ENCODE measurements at regions not wholly inside any gene's neighbourhood (a gene's known extent, or its start where the extent isn't known, plus 50 kb on each side); places are given as distances from the start of the nearest gene placed in this dataset.

GRCh38 chr13:33637978-33638743 is 179.8 kb upstream of the RFC3 start:
- no peak for DNase-seq (ENCODE audit: low spot score)
- Mint-ChIP-seq H3K36me3 (no peaks in the 10 kb centered on the region), H3K27ac (no peak overlapping the region), H3K4me1 (ENCODE audit: low read depth in 2 of 2) (peaks cover 0 to 5% of the 10 kb centered on the region in 2 donors), H3K27me3 (peaks cover 4 to 6% of the 10 kb centered on the region in 2 donors), H3K9me3 (peaks cover 3% of the 10 kb centered on the region), H3K4me3 (no peak overlapping the region)
- no peak for ATAC-seq

GRCh38 chr13:33639158-33639557 is 178.8 kb upstream of the RFC3 start:
- peaks cover 4 to 6% of the 10 kb centered on the region in 2 donors for H3K27me3 Mint-ChIP-seq
- DNase-seq (ENCODE audit: low spot score) = no peak
- H3K4me3 Mint-ChIP-seq = no peak overlapping the region

GRCh38 chr13:33639626-33640080 is 178.3 kb upstream of the RFC3 start:
- DNase-seq (ENCODE audit: low spot score) (no peak), ATAC-seq (peak in 1 of 2 donors; percentile 57)
- Mint-ChIP-seq H3K27me3 (peaks cover 4 to 6% of the 10 kb centered on the region in 2 donors), H3K4me3 (no peak overlapping the region), H3K27ac (peak overlapping the region in 1 of 2 donors; percentile 10), H3K36me3 (no peaks in the 10 kb centered on the region), H3K9me3 (peaks cover 3% of the 10 kb centered on the region), H3K4me1 (ENCODE audit: low read depth in 2 of 2) (peaks cover 0 to 5% of the 10 kb centered on the region in 2 donors)

More at GRCh38 chr13:33639158-33639557, 178.8 kb upstream of the RFC3 start:
- H3K4me1 Mint-ChIP-seq (ENCODE audit: low read depth in 2 of 2) = peaks cover 0 to 5% of the 10 kb centered on the region in 2 donors
- peaks cover 3% of the 10 kb centered on the region for H3K9me3 Mint-ChIP-seq
- no peak for ATAC-seq
- no peak overlapping the region for H3K27ac Mint-ChIP-seq
- no peaks in the 10 kb centered on the region for H3K36me3 Mint-ChIP-seq

GRCh38 chr13:33640832-33641231 is 177.1 kb upstream of the RFC3 start:
- Mint-ChIP-seq H3K27me3 (peaks cover 4 to 6% of the 10 kb centered on the region in 2 donors), H3K36me3 (no peaks in the 10 kb centered on the region), H3K27ac (no peak overlapping the region), H3K4me3 (no peak overlapping the region), H3K9me3 (peaks cover 3% of the 10 kb centered on the region), H3K4me1 (ENCODE audit: low read depth in 2 of 2) (peaks cover 0 to 5% of the 10 kb centered on the region in 2 donors)
- DNase-seq (ENCODE audit: low spot score) (no peak), ATAC-seq (no peak)

GRCh38 chr13:33642374-33643065 is 175.4 kb upstream of the RFC3 start:
- Mint-ChIP-seq H3K4me3 (no peak overlapping the region), H3K27ac (no peak overlapping the region), H3K9me3 (peaks cover 3% of the 10 kb centered on the region), H3K36me3 (no peaks in the 10 kb centered on the region), H3K27me3 (peaks cover 6 to 7% of the 10 kb centered on the region in 2 donors), H3K4me1 (ENCODE audit: low read depth in 2 of 2) (peaks cover 0 to 5% of the 10 kb centered on the region in 2 donors)
- DNase-seq (ENCODE audit: low spot score) (no peak), ATAC-seq (no peak)

GRCh38 chr13:33644581-33645543 is 173.1 kb upstream of the RFC3 start:
- DNase-seq (ENCODE audit: low spot score) (no peak), ATAC-seq (peak; percentile 6)
- peaks cover 6 to 7% of the 10 kb centered on the region in 2 donors for H3K27me3 Mint-ChIP-seq
- peaks cover 6% of the 10 kb centered on the region for H3K9me3 Mint-ChIP-seq
- H3K4me1 Mint-ChIP-seq (ENCODE audit: low read depth in 2 of 2) = peaks cover 0 to 5% of the 10 kb centered on the region in 2 donors
- H3K4me3 Mint-ChIP-seq = no peak overlapping the region
- H3K36me3 Mint-ChIP-seq = no peaks in the 10 kb centered on the region
- no peak overlapping the region for H3K27ac Mint-ChIP-seq

- Mint-ChIP-seq H3K4me1 (ENCODE audit: low read depth in 2 of 2) (no peaks in the 10 kb centered on the region), H3K36me3 (no peaks in the 10 kb centered on the region), H3K27me3 (peaks cover 3 to 6% of the 10 kb centered on the region in 2 donors), H3K27ac (no peak overlapping the region), H3K4me3 (no peak overlapping the region), H3K9me3 (peaks cover 6% of the 10 kb centered on the region)
- DNase-seq (ENCODE audit: low spot score) (no peak), ATAC-seq (no peak)
Measured at GRCh38 chr13:33645591-33646554, 172.1 kb upstream of the RFC3 start.

- H3K36me3 Mint-ChIP-seq = no peaks in the 10 kb centered on the region
Measured at GRCh38 chr13:33649212-33649878, 168.6 kb upstream of the RFC3 start.

GRCh38 chr13:33651766-33652165 is 166.2 kb upstream of the RFC3 start:
- DNase-seq (ENCODE audit: low spot score) (no peak), ATAC-seq (no peak)
- Mint-ChIP-seq H3K4me3 (no peak overlapping the region), H3K27ac (no peak overlapping the region), H3K4me1 (ENCODE audit: low read depth in 2 of 2) (no peaks in the 10 kb centered on the region), H3K9me3 (peaks cover 3% of the 10 kb centered on the region), H3K36me3 (no peaks in the 10 kb centered on the region), H3K27me3 (peaks cover 0 to 28% of the 10 kb centered on the region in 2 donors)

More at GRCh38 chr13:33649212-33649878, 168.6 kb upstream of the RFC3 start:
- Mint-ChIP-seq H3K27me3 (peaks cover 3 to 20% of the 10 kb centered on the region in 2 donors), H3K27ac (no peak overlapping the region), H3K4me3 (no peak overlapping the region), H3K4me1 (ENCODE audit: low read depth in 2 of 2) (no peaks in the 10 kb centered on the region), H3K9me3 (peaks cover 3% of the 10 kb centered on the region)
- DNase-seq (ENCODE audit: low spot score) (no peak), ATAC-seq (no peak)

- Mint-ChIP-seq H3K4me1 (ENCODE audit: low read depth in 2 of 2) (no peaks in the 10 kb centered on the region), H3K4me3 (no peak overlapping the region), H3K9me3 (no peaks in the 10 kb centered on the region), H3K27me3 (peaks cover 0 to 24% of the 10 kb centered on the region in 2 donors), H3K36me3 (no peaks in the 10 kb centered on the region), H3K27ac (no peak overlapping the region)
- ATAC-seq = no peak
- no peak for DNase-seq (ENCODE audit: low spot score)
Measured at GRCh38 chr13:33657274-33657673, 160.7 kb upstream of the RFC3 start.

GRCh38 chr13:33659466-33659865 is 158.5 kb upstream of the RFC3 start:
- Mint-ChIP-seq H3K4me1 (ENCODE audit: low read depth in 2 of 2) (no peaks in the 10 kb centered on the region), H3K27ac (no peak overlapping the region), H3K9me3 (no peaks in the 10 kb centered on the region), H3K36me3 (no peaks in the 10 kb centered on the region), H3K27me3 (peaks cover 0 to 7% of the 10 kb centered on the region in 2 donors), H3K4me3 (no peak overlapping the region)
- ATAC-seq (no peak), DNase-seq (ENCODE audit: low spot score) (no peak)

- H3K9me3 Mint-ChIP-seq = no peaks in the 10 kb centered on the region
- H3K4me1 Mint-ChIP-seq (ENCODE audit: low read depth in 2 of 2) = no peaks in the 10 kb centered on the region
- no peak overlapping the region for H3K27ac Mint-ChIP-seq
- no peaks in the 10 kb centered on the region for H3K36me3 Mint-ChIP-seq
- no peak overlapping the region for H3K4me3 Mint-ChIP-seq
- no peak for DNase-seq (ENCODE audit: low spot score)
- ATAC-seq = no peak
- H3K27me3 Mint-ChIP-seq = peaks cover 0 to 7% of the 10 kb centered on the region in 2 donors
Measured at GRCh38 chr13:33659894-33660293, 158.1 kb upstream of the RFC3 start.

Measured in natural killer cell treated with Interleukin-12 subunit alpha and Interleukin-12 subunit beta and Interleukin-15 and Interleukin-18, amount 100 ng/mL, for 72 hours (primary cell).